HL-60 (cell line): ENCODE measurements at regions not wholly inside any gene's neighbourhood (a gene's known extent, or its start where the extent isn't known, plus 50 kb on each side); places are given as distances from the start of the nearest gene placed in this dataset.

Experiments used
- GABPA ChIP-seq: IDR thresholded peaks from 2 replicates; pipeline ENCODE4 v1.6.1; 2012; ENCODE audit warnings: low read depth
- POLR2AphosphoS5 ChIP-seq: IDR thresholded peaks from 2 replicates; pipeline ENCODE4 v1.6.1; 2012; ENCODE audit warnings: low read depth
- SPI1 ChIP-seq: IDR thresholded peaks from 2 replicates; pipeline ENCODE4 v1.6.1; 2012; ENCODE audit warnings: low read depth, mild to moderate bottlenecking, borderline replicate concordance
- TF ChIP-seq, protein P1 (sequence below): IDR thresholded peaks from one replicate; pipeline ENCODE4 v1.5.1; 2011; ENCODE audit warnings: low read length, control low read depth, inconsistent platforms; ENCODE audit not compliant: insufficient read depth
- TF ChIP-seq, protein P2 (sequence below): IDR thresholded peaks from 2 replicates; pipeline ENCODE4 v1.6.1; 2012; ENCODE audit warnings: low read depth; ENCODE audit not compliant: insufficient replicate concordance

DNA sequence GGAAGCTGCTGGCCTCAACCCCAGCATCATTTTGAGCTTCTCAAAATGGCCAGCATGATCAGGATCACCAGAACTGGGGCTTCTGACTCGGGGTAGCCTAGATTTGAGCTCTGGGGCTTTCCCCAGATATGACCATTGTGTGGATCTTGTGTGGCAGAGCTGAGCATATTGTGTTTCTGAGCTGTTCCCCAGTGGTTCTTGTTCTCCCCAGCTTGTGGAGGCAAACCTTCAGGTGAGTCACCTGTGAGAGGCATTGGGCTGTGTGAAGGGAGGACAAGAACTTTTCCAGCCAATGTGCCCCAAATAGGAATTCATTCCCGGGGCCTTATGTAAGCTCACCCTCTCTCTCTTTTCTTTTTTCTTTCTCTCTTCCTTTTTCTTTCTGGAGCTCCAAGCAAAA lies 80.7 kb upstream of the PITX1 start:
- TF ChIP-seq, protein P1, sequence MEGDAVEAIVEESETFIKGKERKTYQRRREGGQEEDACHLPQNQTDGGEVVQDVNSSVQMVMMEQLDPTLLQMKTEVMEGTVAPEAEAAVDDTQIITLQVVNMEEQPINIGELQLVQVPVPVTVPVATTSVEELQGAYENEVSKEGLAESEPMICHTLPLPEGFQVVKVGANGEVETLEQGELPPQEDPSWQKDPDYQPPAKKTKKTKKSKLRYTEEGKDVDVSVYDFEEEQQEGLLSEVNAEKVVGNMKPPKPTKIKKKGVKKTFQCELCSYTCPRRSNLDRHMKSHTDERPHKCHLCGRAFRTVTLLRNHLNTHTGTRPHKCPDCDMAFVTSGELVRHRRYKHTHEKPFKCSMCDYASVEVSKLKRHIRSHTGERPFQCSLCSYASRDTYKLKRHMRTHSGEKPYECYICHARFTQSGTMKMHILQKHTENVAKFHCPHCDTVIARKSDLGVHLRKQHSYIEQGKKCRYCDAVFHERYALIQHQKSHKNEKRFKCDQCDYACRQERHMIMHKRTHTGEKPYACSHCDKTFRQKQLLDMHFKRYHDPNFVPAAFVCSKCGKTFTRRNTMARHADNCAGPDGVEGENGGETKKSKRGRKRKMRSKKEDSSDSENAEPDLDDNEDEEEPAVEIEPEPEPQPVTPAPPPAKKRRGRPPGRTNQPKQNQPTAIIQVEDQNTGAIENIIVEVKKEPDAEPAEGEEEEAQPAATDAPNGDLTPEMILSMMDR: no peak
- TF ChIP-seq POLR2AphosphoS5: no peak
- TF ChIP-seq, protein P2, sequence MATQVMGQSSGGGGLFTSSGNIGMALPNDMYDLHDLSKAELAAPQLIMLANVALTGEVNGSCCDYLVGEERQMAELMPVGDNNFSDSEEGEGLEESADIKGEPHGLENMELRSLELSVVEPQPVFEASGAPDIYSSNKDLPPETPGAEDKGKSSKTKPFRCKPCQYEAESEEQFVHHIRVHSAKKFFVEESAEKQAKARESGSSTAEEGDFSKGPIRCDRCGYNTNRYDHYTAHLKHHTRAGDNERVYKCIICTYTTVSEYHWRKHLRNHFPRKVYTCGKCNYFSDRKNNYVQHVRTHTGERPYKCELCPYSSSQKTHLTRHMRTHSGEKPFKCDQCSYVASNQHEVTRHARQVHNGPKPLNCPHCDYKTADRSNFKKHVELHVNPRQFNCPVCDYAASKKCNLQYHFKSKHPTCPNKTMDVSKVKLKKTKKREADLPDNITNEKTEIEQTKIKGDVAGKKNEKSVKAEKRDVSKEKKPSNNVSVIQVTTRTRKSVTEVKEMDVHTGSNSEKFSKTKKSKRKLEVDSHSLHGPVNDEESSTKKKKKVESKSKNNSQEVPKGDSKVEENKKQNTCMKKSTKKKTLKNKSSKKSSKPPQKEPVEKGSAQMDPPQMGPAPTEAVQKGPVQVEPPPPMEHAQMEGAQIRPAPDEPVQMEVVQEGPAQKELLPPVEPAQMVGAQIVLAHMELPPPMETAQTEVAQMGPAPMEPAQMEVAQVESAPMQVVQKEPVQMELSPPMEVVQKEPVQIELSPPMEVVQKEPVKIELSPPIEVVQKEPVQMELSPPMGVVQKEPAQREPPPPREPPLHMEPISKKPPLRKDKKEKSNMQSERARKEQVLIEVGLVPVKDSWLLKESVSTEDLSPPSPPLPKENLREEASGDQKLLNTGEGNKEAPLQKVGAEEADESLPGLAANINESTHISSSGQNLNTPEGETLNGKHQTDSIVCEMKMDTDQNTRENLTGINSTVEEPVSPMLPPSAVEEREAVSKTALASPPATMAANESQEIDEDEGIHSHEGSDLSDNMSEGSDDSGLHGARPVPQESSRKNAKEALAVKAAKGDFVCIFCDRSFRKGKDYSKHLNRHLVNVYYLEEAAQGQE: no peak
- TF ChIP-seq GABPA: no peak
- no peak for TF ChIP-seq SPI1
